ENCODE measurements at regions not wholly inside any gene's neighbourhood (a gene's known extent, or its start where the extent isn't known, plus 50 kb on each side); places are given as distances from the start of the nearest gene placed in this dataset.

GRCh38 chr2:118791483-118791882 is 56.0 kb downstream of the EN1 start:
- peaks cover 15% of the 10 kb centered on the region for H3K27me3 Mint-ChIP-seq
- H3K36me3 Mint-ChIP-seq, result no peaks in the 10 kb centered on the region
- no peaks in the 10 kb centered on the region for H3K9me3 Mint-ChIP-seq
- H3K4me3 Mint-ChIP-seq, result no peak overlapping the region
- no peak for DNase-seq
- POLR2A ChIA-PET, result no interaction called here
- H3K4me1 Mint-ChIP-seq, result no peaks in the 10 kb centered on the region
- H3K27ac Mint-ChIP-seq, result no peak overlapping the region
- ATAC-seq (ENCODE audit: low read depth), result no peak

GRCh38 chr2:118786746-118787145 is 60.7 kb downstream of the EN1 start:
- POLR2A ChIA-PET, result no interaction called here
- Mint-ChIP-seq H3K4me3 (no peak overlapping the region), H3K36me3 (no peaks in the 10 kb centered on the region), H3K27me3 (peaks cover 17% of the 10 kb centered on the region), H3K9me3 (no peaks in the 10 kb centered on the region), H3K4me1 (no peaks in the 10 kb centered on the region), H3K27ac (no peak overlapping the region)
- DNase-seq (no peak), ATAC-seq (ENCODE audit: low read depth) (no peak)

- peaks cover 11% of the 10 kb centered on the region for H3K27me3 Mint-ChIP-seq
Observed at GRCh38 chr2:118784860-118785259, 62.6 kb downstream of the EN1 start.

GRCh38 chr2:118779362-118779761 is 68.1 kb downstream of the EN1 start:
- DNase-seq (no peak), ATAC-seq (ENCODE audit: low read depth) (no peak)
- POLR2A ChIA-PET, result no interaction called here
- Mint-ChIP-seq H3K27ac (no peak overlapping the region), H3K36me3 (no peaks in the 10 kb centered on the region), H3K4me3 (no peak overlapping the region), H3K9me3 (no peaks in the 10 kb centered on the region), H3K27me3 (peaks cover 10% of the 10 kb centered on the region), H3K4me1 (peaks cover 3% of the 10 kb centered on the region)

More at GRCh38 chr2:118784860-118785259, 62.6 kb downstream of the EN1 start:
- Mint-ChIP-seq H3K4me1 (no peaks in the 10 kb centered on the region), H3K9me3 (no peaks in the 10 kb centered on the region), H3K36me3 (no peaks in the 10 kb centered on the region), H3K4me3 (no peak overlapping the region), H3K27ac (no peak overlapping the region)
- DNase-seq, result no peak
- no peak for ATAC-seq (ENCODE audit: low read depth)
- POLR2A ChIA-PET, result no interaction called here

GRCh38 chr2:118774458-118775133 is 72.9 kb downstream of the EN1 start:
- ATAC-seq (ENCODE audit: low read depth) (peak; percentile 54), DNase-seq (peak; percentile 48)
- Mint-ChIP-seq H3K4me3 (peak overlapping the region; percentile 61), H3K9me3 (no peaks in the 10 kb centered on the region), H3K27ac (no peak overlapping the region), H3K4me1 (peaks cover 3% of the 10 kb centered on the region), H3K36me3 (no peaks in the 10 kb centered on the region), H3K27me3 (peaks cover 22% of the 10 kb centered on the region)
- POLR2A ChIA-PET, result no interaction called here

GRCh38 chr2:118773826-118774225 is 73.6 kb downstream of the EN1 start:
- H3K27ac Mint-ChIP-seq, result no peak overlapping the region

GRCh38 chr2:118772487-118773200 is 74.8 kb downstream of the EN1 start:
- POLR2A ChIA-PET, result no interaction called here
- DNase-seq (no peak), ATAC-seq (ENCODE audit: low read depth) (no peak)
- Mint-ChIP-seq H3K27ac (no peak overlapping the region), H3K9me3 (no peaks in the 10 kb centered on the region), H3K4me3 (no peak overlapping the region), H3K27me3 (peaks cover 34% of the 10 kb centered on the region), H3K36me3 (no peaks in the 10 kb centered on the region), H3K4me1 (peaks cover 3% of the 10 kb centered on the region)

More at GRCh38 chr2:118773826-118774225, 73.6 kb downstream of the EN1 start:
- Mint-ChIP-seq H3K9me3 (no peaks in the 10 kb centered on the region), H3K27me3 (peaks cover 26% of the 10 kb centered on the region), H3K4me1 (peaks cover 3% of the 10 kb centered on the region), H3K36me3 (no peaks in the 10 kb centered on the region), H3K4me3 (no peak overlapping the region)
- DNase-seq (no peak), ATAC-seq (ENCODE audit: low read depth) (no peak)
- POLR2A ChIA-PET, result no interaction called here

GRCh38 chr2:118769707-118770400 is 77.6 kb downstream of the EN1 start:
- no peaks in the 10 kb centered on the region for H3K36me3 Mint-ChIP-seq
- H3K27me3 Mint-ChIP-seq, result peaks cover 28% of the 10 kb centered on the region
- H3K4me1 Mint-ChIP-seq, result no peaks in the 10 kb centered on the region
- no peak for ATAC-seq (ENCODE audit: low read depth)
- DNase-seq, result no peak
- H3K9me3 Mint-ChIP-seq, result no peaks in the 10 kb centered on the region
- POLR2A ChIA-PET, result no interaction called here
- H3K27ac Mint-ChIP-seq, result no peak overlapping the region
- no peak overlapping the region for H3K4me3 Mint-ChIP-seq

- ATAC-seq (ENCODE audit: low read depth) (no peak), DNase-seq (no peak)
- H3K4me1 Mint-ChIP-seq, result no peaks in the 10 kb centered on the region
- H3K9me3 Mint-ChIP-seq, result no peaks in the 10 kb centered on the region
- POLR2A ChIA-PET, result no interaction called here
- peaks cover 23% of the 10 kb centered on the region for H3K27me3 Mint-ChIP-seq
- H3K36me3 Mint-ChIP-seq, result no peaks in the 10 kb centered on the region
- H3K27ac Mint-ChIP-seq, result no peak overlapping the region
- no peak overlapping the region for H3K4me3 Mint-ChIP-seq
Observed at GRCh38 chr2:118766871-118767270, 80.6 kb downstream of the EN1 start.

GRCh38 chr2:118764855-118765254 is 82.6 kb downstream of the EN1 start:
- Mint-ChIP-seq H3K4me3 (no peak overlapping the region), H3K27ac (no peak overlapping the region), H3K36me3 (no peaks in the 10 kb centered on the region), H3K4me1 (no peaks in the 10 kb centered on the region), H3K27me3 (peaks cover 27% of the 10 kb centered on the region), H3K9me3 (no peaks in the 10 kb centered on the region)
- DNase-seq (no peak), ATAC-seq (ENCODE audit: low read depth) (no peak)
- POLR2A ChIA-PET, result no interaction called here

- POLR2A ChIA-PET, result no interaction called here
- Mint-ChIP-seq H3K27me3 (peaks cover 23% of the 10 kb centered on the region), H3K4me1 (no peaks in the 10 kb centered on the region), H3K9me3 (no peaks in the 10 kb centered on the region), H3K36me3 (no peaks in the 10 kb centered on the region), H3K27ac (no peak overlapping the region), H3K4me3 (no peak overlapping the region)
- ATAC-seq (ENCODE audit: low read depth) (no peak), DNase-seq (no peak)
Observed at GRCh38 chr2:118763797-118764196, 83.7 kb downstream of the EN1 start.

GRCh38 chr2:118762290-118762689 is 85.2 kb downstream of the EN1 start:
- H3K27ac Mint-ChIP-seq, result no peak overlapping the region
- POLR2A ChIA-PET, result no interaction called here
- DNase-seq, result no peak
- H3K9me3 Mint-ChIP-seq, result no peaks in the 10 kb centered on the region
- no peaks in the 10 kb centered on the region for H3K36me3 Mint-ChIP-seq
- no peak overlapping the region for H3K4me3 Mint-ChIP-seq
- no peaks in the 10 kb centered on the region for H3K4me1 Mint-ChIP-seq
- no peak for ATAC-seq (ENCODE audit: low read depth)
- H3K27me3 Mint-ChIP-seq, result peaks cover 16% of the 10 kb centered on the region

GRCh38 chr2:118761771-118762170 is 85.7 kb downstream of the EN1 start:
- no peak overlapping the region for H3K4me3 Mint-ChIP-seq
- H3K4me1 Mint-ChIP-seq, result no peaks in the 10 kb centered on the region
- DNase-seq (no peak), ATAC-seq (ENCODE audit: low read depth) (no peak)
- peaks cover 16% of the 10 kb centered on the region for H3K27me3 Mint-ChIP-seq
- POLR2A ChIA-PET, result no interaction called here
- no peaks in the 10 kb centered on the region for H3K36me3 Mint-ChIP-seq
- H3K27ac Mint-ChIP-seq, result no peak overlapping the region
- H3K9me3 Mint-ChIP-seq, result no peaks in the 10 kb centered on the region

GRCh38 chr2:118755901-118756300 is 91.5 kb downstream of the EN1 start:
- Mint-ChIP-seq H3K4me3 (no peak overlapping the region), H3K4me1 (no peaks in the 10 kb centered on the region), H3K9me3 (no peaks in the 10 kb centered on the region), H3K27ac (no peak overlapping the region), H3K27me3 (peaks cover 4% of the 10 kb centered on the region), H3K36me3 (no peaks in the 10 kb centered on the region)
- ATAC-seq (ENCODE audit: low read depth) (no peak), DNase-seq (no peak)
- POLR2A ChIA-PET, result no interaction called here

All from activated naive CD8-positive, alpha-beta T cell treated with anti-CD3 and anti-CD28 coated beads, Interleukin-2, amount 10 ng/mL, durations not matched to agents 7 days and 5 days (primary cell).